Prostate gland (tissue), 2 donors: ENCODE measurements at regions not wholly inside any gene's neighbourhood (a gene's known extent, or its start where the extent isn't known, plus 50 kb on each side); places are given as distances from the start of the nearest gene placed in this dataset. TPM values are rescaled to one million over a fixed set of nuclear protein-coding genes. Genes with fewer than 3 reads are reported as not detected.
"Not testable (repeated sequence)": the region's sequence is repeated elsewhere in the genome, so short reads cannot be mapped to it uniquely, and the experiment has no call there.

Experiments
- DNase-seq: peaks from one replicate; pipeline ENCODE4 v3.0.0-alpha.2; 2019; ENCODE audit warnings: low spot score
- H3K27ac ChIP-seq, 2 donors: fragments of 200-600 bp; sonication (generic); 2 replicates each; pipeline ENCODE4 v1.5.1; 2017 to 2019
- H3K27me3 ChIP-seq: fragments of 200-600 bp; sonication (generic); replicated peaks from 2 replicates; pipeline ENCODE4 v1.5.1; 2019; ENCODE audit not compliant: insufficient read depth
- H3K36me3 ChIP-seq, 2 donors: fragments of 200-600 bp; sonication (generic); 1 replicate in 1 of 2; 2 replicates in 1 of 2; pipeline versions ENCODE4 v1.5.1 to v1.8.1; 2017 to 2019
- H3K4me1 ChIP-seq: fragments of 200-600 bp; sonication (generic); replicated peaks from 2 replicates; pipeline ENCODE4 v1.5.1; 2019
- H3K4me3 ChIP-seq, 2 donors: fragments of 200-600 bp; sonication (generic); 2 replicates each; pipeline ENCODE4 v1.5.1; 2017 to 2019
- H3K9me3 ChIP-seq: fragments of 200-600 bp; sonication (generic); 2 replicates; pipeline ENCODE4 v1.5.1; 2017
- WGBS: methylation state at CpG from one replicate; pipeline ENCODE4 v1.1.5; 2018; 5-methylcytosine and 5-hydroxymethylcytosine counted together
- intact Hi-C: fragments of 100-400 bp; cut with DNase I; formaldehyde crosslinking; loops from one replicate; pipeline ENCODE4 v1.14.2; 2022
- microRNA counts, 2 donors: library from miRNA; unstranded; fragments of <30 nt; microRNA quantifications; one replicate each; lab custom pipeline; 2016 to 2017
- microRNA-seq: library from miRNA; unstranded; fragments of <30 nt; microRNA quantifications from one replicate; pipeline ENCODE4, GENCODE V29; 2016
- small RNA-seq, 2 donors: library from RNA; depleted of rRNA; stranded (forward); fragments of <200 nt; gene quantifications; one replicate each; pipeline ENCODE3, GENCODE V24; 2016

GRCh38 chr2:87691899-87692592, 55.8 kb upstream of the PLGLB2 start:
- H3K36me3 ChIP-seq, intact Hi-C loops: not testable (repeated sequence)

GRCh38 chr2:87692914-87693313, 55.0 kb upstream of the PLGLB2 start:
- H3K9me3 ChIP-seq, H3K4me1 ChIP-seq, H3K4me3 ChIP-seq, H3K27ac ChIP-seq, intact Hi-C loops, H3K27me3 ChIP-seq, DNase-seq, H3K36me3 ChIP-seq: not testable (repeated sequence)
- 75% methylated on average over 2 of the region's 2 CpGs for WGBS

More at GRCh38 chr2:87691899-87692592, 55.8 kb upstream of the PLGLB2 start:
- not testable (repeated sequence) for H3K27ac ChIP-seq, H3K9me3 ChIP-seq, H3K4me3 ChIP-seq, DNase-seq, H3K27me3 ChIP-seq, H3K4me1 ChIP-seq
- WGBS = 67% methylated on average over 1 of the region's 1 CpG

- intact Hi-C loops, H3K36me3 ChIP-seq, H3K27me3 ChIP-seq, H3K9me3 ChIP-seq, H3K4me3 ChIP-seq, H3K27ac ChIP-seq, DNase-seq, H3K4me1 ChIP-seq: not testable (repeated sequence)
- WGBS = no CpG with 5 or more reads among the region's 1 CpG
These were observed 54.0 kb upstream of the PLGLB2 start for GRCh38 chr2:87693882-87694281.

GRCh38 chr2:87695596-87696323, 52.1 kb upstream of the PLGLB2 start:
- H3K36me3 ChIP-seq, H3K4me1 ChIP-seq, H3K27me3 ChIP-seq, intact Hi-C loops, DNase-seq, H3K4me3 ChIP-seq, H3K27ac ChIP-seq, H3K9me3 ChIP-seq: not testable (repeated sequence)
- 59% methylated on average over 9 of the region's 9 CpGs for WGBS

MicroRNAs in the stretch of these regions (microRNA counts, 767-probe panel; counts per million panel counts)
- microRNA hsa-miR-4435 (lab: Ali Mortazavi, UCI) = 0 to 431 counts per million in 2 donors

Small RNA genes lying in the stretch of these regions (microRNA-seq; reads per million reads assigned to microRNA genes)
- gene MIR4771-1 = not detected

Small RNA genes lying in the stretch of these regions (small RNA-seq; reads per million reads assigned to genes)
- gene MIR4771-1 = 0 reads per million in 2 donors
